ENCODE measurements at regions not wholly inside any gene's neighbourhood (a gene's known extent, or its start where the extent isn't known, plus 50 kb on each side); places are given as distances from the start of the nearest gene placed in this dataset.
A peak's percentile ranks its signal among the peaks of the same experiment; 100 is the strongest.
"Not testable (repeated sequence)": the region's sequence is repeated elsewhere in the genome, so short reads cannot be mapped to it uniquely, and the experiment has no call there.

- Histone ChIP-seq H4K20me1 (no peaks in the 10 kb centered on the region), H3K9me3 (peaks cover 17% of the 10 kb centered on the region), H3K4me3 (no peak overlapping the region), H3K27ac (no peak overlapping the region), H3K9ac (no peak overlapping the region), H3K27me3 (peaks cover 62% of the 10 kb centered on the region), H3K4me1 (no peaks in the 10 kb centered on the region), H3K4me2 (no peak overlapping the region), H3K36me3 (no peaks in the 10 kb centered on the region)
- TF ChIP-seq Cebpa-rat (IDR thresholded peaks at IDR 0.05): no peak
These were observed 554.8 kb upstream of the HTR2C start for GRCh38 chrX:114028907-114029662.

GRCh38 chrX:114017086-114017485 lies 566.8 kb upstream of the HTR2C start:
- Histone ChIP-seq H3K9ac (no peak overlapping the region), H3K4me2 (no peak overlapping the region), H3K4me3 (no peak overlapping the region), H3K4me1 (no peaks in the 10 kb centered on the region), H3K9me3 (no peaks in the 10 kb centered on the region), H3K36me3 (no peaks in the 10 kb centered on the region), H3K27ac (no peak overlapping the region), H3K27me3 (peaks cover 53% of the 10 kb centered on the region), H4K20me1 (no peaks in the 10 kb centered on the region)
- TF ChIP-seq Cebpa-rat (IDR thresholded peaks at IDR 0.05): peak; percentile 26; the same call in 1 of the 2 replicates

- peaks cover 64% of the 10 kb centered on the region for H3K27me3 ChIP-seq
- TF ChIP-seq Cebpa-rat (IDR thresholded peaks at IDR 0.05): no peak
- no peaks in the 10 kb centered on the region for H3K9me3 ChIP-seq
- no peaks in the 10 kb centered on the region for H3K36me3 ChIP-seq
- no peak overlapping the region for H3K27ac ChIP-seq
- H4K20me1 ChIP-seq: no peaks in the 10 kb centered on the region
- H3K4me2 ChIP-seq: no peak overlapping the region
- no peaks in the 10 kb centered on the region for H3K4me1 ChIP-seq
- H3K9ac ChIP-seq: no peak overlapping the region
- H3K4me3 ChIP-seq: no peak overlapping the region
These were observed 567.9 kb upstream of the HTR2C start for GRCh38 chrX:114015966-114016365.

GRCh38 chrX:114006664-114007063 lies 577.2 kb upstream of the HTR2C start:
- Histone ChIP-seq H3K9me3 (no peaks in the 10 kb centered on the region), H4K20me1 (no peaks in the 10 kb centered on the region), H3K4me2 (no peak overlapping the region), H3K36me3 (no peaks in the 10 kb centered on the region), H3K27ac (no peak overlapping the region), H3K27me3 (peaks cover 82% of the 10 kb centered on the region), H3K4me1 (no peaks in the 10 kb centered on the region), H3K4me3 (no peak overlapping the region), H3K9ac (no peak overlapping the region)
- TF ChIP-seq Cebpa-rat (IDR thresholded peaks at IDR 0.05): no peak

- peaks cover 45% of the 10 kb centered on the region for H3K27me3 ChIP-seq
- H3K4me3 ChIP-seq: no peak overlapping the region
- no peaks in the 10 kb centered on the region for H3K4me1 ChIP-seq
- no peaks in the 10 kb centered on the region for H3K9me3 ChIP-seq
- H3K36me3 ChIP-seq: no peaks in the 10 kb centered on the region
- TF ChIP-seq Cebpa-rat (IDR thresholded peaks at IDR 0.05): no peak
- H4K20me1 ChIP-seq: no peaks in the 10 kb centered on the region
- H3K27ac ChIP-seq: no peak overlapping the region
- H3K4me2 ChIP-seq: no peak overlapping the region
- H3K9ac ChIP-seq: no peak overlapping the region
These were observed 587.1 kb upstream of the HTR2C start for GRCh38 chrX:113996781-113997180.

GRCh38 chrX:113991720-113992119 lies 592.2 kb upstream of the HTR2C start:
- H3K9ac ChIP-seq, H3K36me3 ChIP-seq, H3K4me3 ChIP-seq, H3K4me1 ChIP-seq, H3K4me2 ChIP-seq, H3K9me3 ChIP-seq, H4K20me1 ChIP-seq, H3K27ac ChIP-seq: not testable (repeated sequence)
- H3K27me3 ChIP-seq: peaks cover 77% of the 10 kb centered on the region

GRCh38 chrX:113990669-113991068 lies 593.2 kb upstream of the HTR2C start:
- not testable (repeated sequence) for H3K36me3 ChIP-seq, H3K4me2 ChIP-seq, H3K4me3 ChIP-seq, H4K20me1 ChIP-seq, H3K9ac ChIP-seq, H3K9me3 ChIP-seq, H3K27ac ChIP-seq, H3K4me1 ChIP-seq
- H3K27me3 ChIP-seq: peaks cover 81% of the 10 kb centered on the region

GRCh38 chrX:113988315-113988935 lies 595.5 kb upstream of the HTR2C start:
- not testable (repeated sequence) for H3K9ac ChIP-seq, H3K4me3 ChIP-seq, H3K4me2 ChIP-seq, H3K9me3 ChIP-seq, H4K20me1 ChIP-seq, H3K4me1 ChIP-seq, H3K36me3 ChIP-seq, H3K27ac ChIP-seq
- H3K27me3 ChIP-seq: peaks cover 88% of the 10 kb centered on the region

GRCh38 chrX:113986427-113986826 lies 597.5 kb upstream of the HTR2C start:
- no peak overlapping the region for H3K27ac ChIP-seq
- H3K27me3 ChIP-seq: peaks cover 94% of the 10 kb centered on the region
- H4K20me1 ChIP-seq: no peaks in the 10 kb centered on the region
- H3K9ac ChIP-seq: no peak overlapping the region
- H3K4me1 ChIP-seq: no peaks in the 10 kb centered on the region
- no peak overlapping the region for H3K4me3 ChIP-seq
- no peak for TF ChIP-seq Cebpa-rat (IDR thresholded peaks at IDR 0.05)
- H3K9me3 ChIP-seq: peaks cover 7% of the 10 kb centered on the region; the same call in 1 of the 2 replicates
- no peak overlapping the region for H3K4me2 ChIP-seq
- H3K36me3 ChIP-seq: no peaks in the 10 kb centered on the region

- Histone ChIP-seq H3K9ac (no peak overlapping the region), H3K4me1 (no peaks in the 10 kb centered on the region), H3K27me3 (peaks cover 98% of the 10 kb centered on the region), H3K9me3 (peaks cover 20% of the 10 kb centered on the region), H4K20me1 (no peaks in the 10 kb centered on the region), H3K4me2 (no peak overlapping the region), H3K36me3 (no peaks in the 10 kb centered on the region), H3K27ac (no peak overlapping the region), H3K4me3 (no peak overlapping the region)
- no peak for TF ChIP-seq Cebpa-rat (IDR thresholded peaks at IDR 0.05)
These were observed 601.1 kb upstream of the HTR2C start for GRCh38 chrX:113982766-113983165.
